ENCODE measurements at regions not wholly inside any gene's neighbourhood (a gene's known extent, or its start where the extent isn't known, plus 50 kb on each side); places are given as distances from the start of the nearest gene placed in this dataset.

- TF ChIP-seq POLR2AphosphoS5 (IDR thresholded peaks at IDR 0.05; ENCODE audit: low read depth, low read length) (no peak), TAF1 (IDR thresholded peaks at IDR 0.05; ENCODE audit: borderline replicate concordance, low read depth, low read length) (no peak), POLR2A (IDR thresholded peaks at IDR 0.05; ENCODE audit: low read depth, low read length) (no peak)
- FAIRE-seq = no peak
- no peak for DNase-seq (ENCODE audit: insufficient read length)
Observed at GRCh38 chr10:43897765-43898419, 249.2 kb upstream of the ZNF32 start.

- TF ChIP-seq TAF1 (IDR thresholded peaks at IDR 0.05; ENCODE audit: borderline replicate concordance, low read depth, low read length) (no peak), POLR2A (IDR thresholded peaks at IDR 0.05; ENCODE audit: low read depth, low read length) (no peak), POLR2AphosphoS5 (IDR thresholded peaks at IDR 0.05; ENCODE audit: low read depth, low read length) (no peak)
- FAIRE-seq (no peak), DNase-seq (ENCODE audit: insufficient read length) (no peak)
Observed at GRCh38 chr10:43892062-43892770, 243.5 kb upstream of the ZNF32 start.

- TF ChIP-seq POLR2A (IDR thresholded peaks at IDR 0.05; ENCODE audit: low read depth, low read length) (no peak), TAF1 (IDR thresholded peaks at IDR 0.05; ENCODE audit: borderline replicate concordance, low read depth, low read length) (no peak)
- FAIRE-seq (no peak), DNase-seq (ENCODE audit: insufficient read length) (no peak)
Observed at GRCh38 chr10:43891241-43891640, 242.6 kb upstream of the ZNF32 start.

GRCh38 chr10:43890124-43890523 lies 241.4 kb upstream of the ZNF32 start:
- no peak for FAIRE-seq
- no peak for TF ChIP-seq POLR2A (IDR thresholded peaks at IDR 0.05; ENCODE audit: low read depth, low read length)
- no peak for TF ChIP-seq TAF1 (IDR thresholded peaks at IDR 0.05; ENCODE audit: borderline replicate concordance, low read depth, low read length)
- TF ChIP-seq POLR2AphosphoS5 (IDR thresholded peaks at IDR 0.05; ENCODE audit: low read depth, low read length) = no peak
- no peak for DNase-seq (ENCODE audit: insufficient read length)

- no peak for DNase-seq (ENCODE audit: insufficient read length)
- TF ChIP-seq POLR2AphosphoS5 (IDR thresholded peaks at IDR 0.05; ENCODE audit: low read depth, low read length) (no peak), POLR2A (IDR thresholded peaks at IDR 0.05; ENCODE audit: low read depth, low read length) (no peak), TAF1 (IDR thresholded peaks at IDR 0.05; ENCODE audit: borderline replicate concordance, low read depth, low read length) (no peak)
- FAIRE-seq = no peak
Observed at GRCh38 chr10:43888586-43888985, 239.9 kb upstream of the ZNF32 start.

- TF ChIP-seq POLR2AphosphoS5 (IDR thresholded peaks at IDR 0.05; ENCODE audit: low read depth, low read length) (no peak), TAF1 (IDR thresholded peaks at IDR 0.05; ENCODE audit: borderline replicate concordance, low read depth, low read length) (no peak), POLR2A (IDR thresholded peaks at IDR 0.05; ENCODE audit: low read depth, low read length) (no peak)
- DNase-seq (ENCODE audit: insufficient read length) = no peak
- no peak for FAIRE-seq
Observed at GRCh38 chr10:43885842-43886241, 237.2 kb upstream of the ZNF32 start.

GRCh38 chr10:43885252-43885651 lies 236.6 kb upstream of the ZNF32 start:
- TF ChIP-seq POLR2AphosphoS5 (IDR thresholded peaks at IDR 0.05; ENCODE audit: low read depth, low read length) = no peak
- no peak for TF ChIP-seq POLR2A (IDR thresholded peaks at IDR 0.05; ENCODE audit: low read depth, low read length)
- TF ChIP-seq TAF1 (IDR thresholded peaks at IDR 0.05; ENCODE audit: borderline replicate concordance, low read depth, low read length) = no peak
- FAIRE-seq = no peak
- no peak for DNase-seq (ENCODE audit: insufficient read length)

GRCh38 chr10:43884501-43885105 lies 235.9 kb upstream of the ZNF32 start:
- TF ChIP-seq POLR2AphosphoS5 (IDR thresholded peaks at IDR 0.05; ENCODE audit: low read depth, low read length) = no peak
- TF ChIP-seq POLR2A (IDR thresholded peaks at IDR 0.05; ENCODE audit: low read depth, low read length) = no peak
- TF ChIP-seq TAF1 (IDR thresholded peaks at IDR 0.05; ENCODE audit: borderline replicate concordance, low read depth, low read length) = no peak
- DNase-seq (ENCODE audit: insufficient read length) (no peak), FAIRE-seq (no peak)

- FAIRE-seq (no peak), DNase-seq (ENCODE audit: insufficient read length) (no peak)
- no peak for TF ChIP-seq TAF1 (IDR thresholded peaks at IDR 0.05; ENCODE audit: borderline replicate concordance, low read depth, low read length)
Observed at GRCh38 chr10:43882711-43883110, 234.0 kb upstream of the ZNF32 start.

- DNase-seq (ENCODE audit: insufficient read length) (no peak), FAIRE-seq (no peak)
- no peak for TF ChIP-seq POLR2A (IDR thresholded peaks at IDR 0.05; ENCODE audit: low read depth, low read length)
- no peak for TF ChIP-seq TAF1 (IDR thresholded peaks at IDR 0.05; ENCODE audit: borderline replicate concordance, low read depth, low read length)
- no peak for TF ChIP-seq POLR2AphosphoS5 (IDR thresholded peaks at IDR 0.05; ENCODE audit: low read depth, low read length)
Observed at GRCh38 chr10:43881657-43882056, 233.0 kb upstream of the ZNF32 start.

- TF ChIP-seq TAF1 (IDR thresholded peaks at IDR 0.05; ENCODE audit: borderline replicate concordance, low read depth, low read length) (no peak), POLR2A (IDR thresholded peaks at IDR 0.05; ENCODE audit: low read depth, low read length) (no peak), POLR2AphosphoS5 (IDR thresholded peaks at IDR 0.05; ENCODE audit: low read depth, low read length) (no peak)
- no peak for FAIRE-seq
- no peak for DNase-seq (ENCODE audit: insufficient read length)
Observed at GRCh38 chr10:43880160-43880559, 231.5 kb upstream of the ZNF32 start.

GRCh38 chr10:43879742-43880141 lies 231.1 kb upstream of the ZNF32 start:
- no peak for DNase-seq (ENCODE audit: insufficient read length)
- TF ChIP-seq POLR2A (IDR thresholded peaks at IDR 0.05; ENCODE audit: low read depth, low read length) = no peak
- TF ChIP-seq POLR2AphosphoS5 (IDR thresholded peaks at IDR 0.05; ENCODE audit: low read depth, low read length) = no peak
- TF ChIP-seq TAF1 (IDR thresholded peaks at IDR 0.05; ENCODE audit: borderline replicate concordance, low read depth, low read length) = no peak
- FAIRE-seq = no peak

Data from GM12892 (cell line).